ENCODE measurements at regions not wholly inside any gene's neighbourhood (a gene's known extent, or its start where the extent isn't known, plus 50 kb on each side); places are given as distances from the start of the nearest gene placed in this dataset.

GRCh38 chr1:82401116-82401515, 600.4 kb downstream of the ADGRL2 start:
- TF ChIP-seq, protein P1, sequence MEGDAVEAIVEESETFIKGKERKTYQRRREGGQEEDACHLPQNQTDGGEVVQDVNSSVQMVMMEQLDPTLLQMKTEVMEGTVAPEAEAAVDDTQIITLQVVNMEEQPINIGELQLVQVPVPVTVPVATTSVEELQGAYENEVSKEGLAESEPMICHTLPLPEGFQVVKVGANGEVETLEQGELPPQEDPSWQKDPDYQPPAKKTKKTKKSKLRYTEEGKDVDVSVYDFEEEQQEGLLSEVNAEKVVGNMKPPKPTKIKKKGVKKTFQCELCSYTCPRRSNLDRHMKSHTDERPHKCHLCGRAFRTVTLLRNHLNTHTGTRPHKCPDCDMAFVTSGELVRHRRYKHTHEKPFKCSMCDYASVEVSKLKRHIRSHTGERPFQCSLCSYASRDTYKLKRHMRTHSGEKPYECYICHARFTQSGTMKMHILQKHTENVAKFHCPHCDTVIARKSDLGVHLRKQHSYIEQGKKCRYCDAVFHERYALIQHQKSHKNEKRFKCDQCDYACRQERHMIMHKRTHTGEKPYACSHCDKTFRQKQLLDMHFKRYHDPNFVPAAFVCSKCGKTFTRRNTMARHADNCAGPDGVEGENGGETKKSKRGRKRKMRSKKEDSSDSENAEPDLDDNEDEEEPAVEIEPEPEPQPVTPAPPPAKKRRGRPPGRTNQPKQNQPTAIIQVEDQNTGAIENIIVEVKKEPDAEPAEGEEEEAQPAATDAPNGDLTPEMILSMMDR (IDR thresholded peaks at IDR 0.05): no peak
- Histone ChIP-seq H3K4me1 (replicated peaks in 1 of 2) (no peaks in the 10 kb centered on the region), H3K27ac (no peak overlapping the region), H3K36me3 (replicated peaks in 1 of 2) (no peaks in the 10 kb centered on the region), H3K4me3 (no peak overlapping the region), H3K27me3 (no peaks in the 10 kb centered on the region), H3K9me3 (replicated peaks in 1 of 3) (no peaks in the 10 kb centered on the region)
- intact Hi-C loops (cut with DNase I): no loop called here
- no peak for DNase-seq
- WGBS, 4 donors: 57 to 80% (median 68%) methylated on average over 1 of the region's 1 CpG

DNA sequence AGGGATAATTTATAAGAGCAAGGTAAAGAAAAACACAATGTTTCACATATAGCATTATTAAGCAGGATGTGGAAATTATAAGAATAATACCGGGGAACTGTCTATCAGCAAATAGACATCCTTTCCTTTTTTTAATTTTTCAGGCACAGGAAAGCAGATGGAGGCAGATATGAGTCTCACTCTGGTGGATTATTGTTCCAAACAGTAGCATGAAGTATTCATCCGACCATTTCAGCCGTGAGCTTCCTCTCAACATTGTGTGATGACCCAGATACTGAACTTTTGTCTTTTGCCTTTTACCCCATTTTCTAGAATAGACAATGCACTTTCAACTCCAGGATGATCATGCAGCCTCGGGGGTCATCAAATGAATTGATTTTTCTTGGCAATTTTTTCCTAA, 599.8 kb downstream of the ADGRL2 start:
- DNase-seq: no peak
- Histone ChIP-seq H3K9me3 (replicated peaks in 1 of 3) (no peaks in the 10 kb centered on the region), H3K36me3 (replicated peaks in 1 of 2) (no peaks in the 10 kb centered on the region), H3K4me3 (no peak overlapping the region), H3K27me3 (no peaks in the 10 kb centered on the region), H3K4me1 (replicated peaks in 1 of 2) (no peaks in the 10 kb centered on the region), H3K27ac (no peak overlapping the region)
- 54 to 71% (median 64%) methylated on average over 4 of the region's 4 CpGs for WGBS, 4 donors
- intact Hi-C loops (cut with DNase I): no loop called here
- no peak for TF ChIP-seq POLR2A (IDR thresholded peaks at IDR 0.05)
- TF ChIP-seq, protein P1 (IDR thresholded peaks at IDR 0.05): no peak

DNA sequence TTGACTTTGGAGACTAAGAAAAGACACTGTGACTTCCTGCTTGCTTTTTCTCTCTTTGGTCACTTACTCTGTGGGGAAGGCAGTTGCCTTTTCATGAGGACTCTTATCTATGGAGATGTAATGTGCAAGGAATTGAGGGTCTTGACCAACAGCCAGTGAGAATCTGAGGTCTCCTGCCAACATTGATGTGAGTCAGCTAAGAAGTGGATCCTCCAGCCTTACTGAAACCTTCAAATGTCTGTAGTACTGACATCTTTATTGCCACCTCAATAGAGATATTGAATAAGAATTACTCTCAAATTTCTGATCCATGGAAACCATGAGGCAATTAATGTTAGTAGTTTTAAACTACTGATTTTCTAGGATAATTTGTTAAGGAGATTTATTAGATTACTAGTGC, 598.4 kb downstream of the ADGRL2 start:
- Histone ChIP-seq H3K4me3 (no peak overlapping the region), H3K4me1 (replicated peaks in 1 of 2) (no peaks in the 10 kb centered on the region), H3K9me3 (replicated peaks in 1 of 3) (no peaks in the 10 kb centered on the region), H3K27ac (no peak overlapping the region), H3K36me3 (replicated peaks in 1 of 2) (no peaks in the 10 kb centered on the region), H3K27me3 (no peaks in the 10 kb centered on the region)
- intact Hi-C loops (cut with DNase I): no loop called here
- no peak for DNase-seq
- TF ChIP-seq POLR2A (IDR thresholded peaks at IDR 0.05): no peak
- TF ChIP-seq, protein P1 (IDR thresholded peaks at IDR 0.05): no peak

GRCh38 chr1:82398357-82398756, 597.6 kb downstream of the ADGRL2 start:
- no peak overlapping the region for H3K27ac ChIP-seq
- no peak overlapping the region for H3K4me3 ChIP-seq
- no peaks in the 10 kb centered on the region for H3K9me3 ChIP-seq (replicated peaks in 1 of 3)
- no peaks in the 10 kb centered on the region for H3K36me3 ChIP-seq (replicated peaks in 1 of 2)
- no peak for TF ChIP-seq POLR2A (IDR thresholded peaks at IDR 0.05)
- TF ChIP-seq, protein P1 (IDR thresholded peaks at IDR 0.05): no peak
- no peaks in the 10 kb centered on the region for H3K27me3 ChIP-seq
- DNase-seq: no peak
- H3K4me1 ChIP-seq (replicated peaks in 1 of 2): no peaks in the 10 kb centered on the region
- intact Hi-C loops (cut with DNase I): no loop called here

All from adrenal gland (tissue), 9 donors.